Endothelial cell of umbilical vein (primary cell): ENCODE measurements at regions not wholly inside any gene's neighbourhood (a gene's known extent, or its start where the extent isn't known, plus 50 kb on each side); places are given as distances from the start of the nearest gene placed in this dataset.

Experiments
- CTCF ChIP-seq, 2 donors: IDR thresholded peaks; 1 replicate in 1 of 2; 2 replicates in 1 of 2; pipeline ENCODE4 v1.5.1; 2011; ENCODE audit warnings: low read length in 2 of 2, mild to moderate bottlenecking in 2 of 2, moderate library complexity in 2 of 2, control low read depth in 1 of 2, inconsistent platforms in 1 of 2, low read depth in 1 of 2; ENCODE audit not compliant: insufficient read depth in 1 of 2; ENCODE audit errors: extremely low read depth in 1 of 2
- EZH2 ChIP-seq: IDR thresholded peaks from 2 replicates; pipeline ENCODE4 v1.6.1; 2012; ENCODE audit warnings: borderline replicate concordance, low read depth, mild to moderate bottlenecking, moderate library complexity, low read length, inconsistent platforms; ENCODE audit not compliant: severe bottlenecking
- POLR2AphosphoS5 ChIP-seq: IDR thresholded peaks from 2 replicates; pipeline ENCODE4 v1.6.1; 2012; ENCODE audit warnings: low read depth, mild to moderate bottlenecking, control low read depth, low read length, moderate library complexity; ENCODE audit not compliant: insufficient read depth

GRCh38 chr12:132393991-132394949, 64.9 kb upstream of the GALNT9 start:
- no peak for TF ChIP-seq POLR2AphosphoS5
- TF ChIP-seq CTCF (IDR thresholded peaks at IDR 0.05; ENCODE audit: extremely low read depth in 1 of 2, insufficient read depth in 1 of 2, low read depth in 1 of 2, low read length in 2 of 2), result no peak
- no peak for TF ChIP-seq EZH2
